Esophagus squamous epithelium (tissue), 4 donors: ENCODE measurements at regions not wholly inside any gene's neighbourhood (a gene's known extent, or its start where the extent isn't known, plus 50 kb on each side); places are given as distances from the start of the nearest gene placed in this dataset.

Source experiments
- POLR2A ChIP-seq, 4 donors: fragments of 450-650 bp; IDR thresholded peaks; one replicate each; pipeline ENCODE4 v1.6.1; 2017; ENCODE audit warnings: antibody characterized with exemption in 4 of 4, mild to moderate bottlenecking in 4 of 4, moderate library complexity in 3 of 4
- TF ChIP-seq, protein P1 (sequence below), 6 experiments: fragments of 450-650 bp in 4 of 6; fragments of 200-600 bp in 2 of 6; sonication (generic) in 2 of 6; IDR thresholded peaks; one replicate each; pipeline ENCODE4 v1.5.1; 2016 to 2019; ENCODE audit warnings: antibody characterized with exemption in 6 of 6, mild to moderate bottlenecking in 4 of 6, moderate library complexity in 4 of 6

DNA sequence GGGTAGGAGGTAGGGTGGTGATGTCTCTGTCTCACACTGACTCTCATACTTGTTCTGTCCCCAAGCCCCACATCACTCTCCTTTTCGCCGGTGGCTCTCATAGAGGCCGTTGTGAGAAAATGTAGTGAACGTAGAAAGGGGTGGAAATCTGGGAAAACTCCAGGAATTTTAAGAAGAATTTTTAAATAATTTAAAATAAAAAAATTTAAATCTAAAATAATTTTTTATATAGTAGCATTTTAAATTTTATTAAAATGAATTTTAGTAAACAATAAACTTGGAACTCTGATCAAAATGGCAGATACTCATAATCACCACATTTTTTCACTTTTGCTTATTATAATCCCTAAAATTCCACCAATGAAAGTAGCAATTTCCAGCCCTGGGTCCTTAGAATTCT lies 473.6 kb upstream of the ZFHX3 start:
- TF ChIP-seq, protein P1, sequence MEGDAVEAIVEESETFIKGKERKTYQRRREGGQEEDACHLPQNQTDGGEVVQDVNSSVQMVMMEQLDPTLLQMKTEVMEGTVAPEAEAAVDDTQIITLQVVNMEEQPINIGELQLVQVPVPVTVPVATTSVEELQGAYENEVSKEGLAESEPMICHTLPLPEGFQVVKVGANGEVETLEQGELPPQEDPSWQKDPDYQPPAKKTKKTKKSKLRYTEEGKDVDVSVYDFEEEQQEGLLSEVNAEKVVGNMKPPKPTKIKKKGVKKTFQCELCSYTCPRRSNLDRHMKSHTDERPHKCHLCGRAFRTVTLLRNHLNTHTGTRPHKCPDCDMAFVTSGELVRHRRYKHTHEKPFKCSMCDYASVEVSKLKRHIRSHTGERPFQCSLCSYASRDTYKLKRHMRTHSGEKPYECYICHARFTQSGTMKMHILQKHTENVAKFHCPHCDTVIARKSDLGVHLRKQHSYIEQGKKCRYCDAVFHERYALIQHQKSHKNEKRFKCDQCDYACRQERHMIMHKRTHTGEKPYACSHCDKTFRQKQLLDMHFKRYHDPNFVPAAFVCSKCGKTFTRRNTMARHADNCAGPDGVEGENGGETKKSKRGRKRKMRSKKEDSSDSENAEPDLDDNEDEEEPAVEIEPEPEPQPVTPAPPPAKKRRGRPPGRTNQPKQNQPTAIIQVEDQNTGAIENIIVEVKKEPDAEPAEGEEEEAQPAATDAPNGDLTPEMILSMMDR (IDR thresholded peaks at IDR 0.05) = no peak
- no peak for TF ChIP-seq POLR2A (IDR thresholded peaks at IDR 0.05)
